SK-N-SH (cell line): ENCODE measurements at regions not wholly inside any gene's neighbourhood (a gene's known extent, or its start where the extent isn't known, plus 50 kb on each side); places are given as distances from the start of the nearest gene placed in this dataset.

Source experiments
- CTCF ChIA-PET: fragments of 300-600, 350-600 bp; formaldehyde crosslinking; extraction: SDS; loops from one replicate; lab custom pipeline; 2021; lab: Yijun Ruan, JAX
- POLR2A ChIA-PET: fragments of 350-600 bp; sonication (Branson Sonifier 250); formaldehyde crosslinking; extraction: SDS; loops from one replicate; lab custom pipeline; 2020; ENCODE audit warnings: antibody characterized with exemption, inconsistent platforms; lab: Yijun Ruan, JAX
- DNase-seq: peaks from one replicate; pipeline ENCODE4 v3.0.0; 2012
- H2AFZ ChIP-seq: fragments of 200-600 bp; sonication (generic); 2 replicates; pipeline ENCODE4 v1.8.1; 2016; ENCODE audit warnings: antibody characterized with exemption, mild to moderate bottlenecking, low read depth
- H3F3A ChIP-seq: fragments of 200-600 bp; sonication (generic); replicated peaks from 2 replicates; pipeline ENCODE3; 2016; ENCODE audit warnings: antibody characterized with exemption, mild to moderate bottlenecking; ENCODE audit not compliant: insufficient read depth
- H3K27ac ChIP-seq, 2 experiments: fragments of 200-500 bp in 1 of 2; fragments of 200-600 bp in 1 of 2; sonication (Bioruptor generic) in 1 of 2; sonication (generic), shearing (Covaris generic) in 1 of 2; 2 replicates each; pipeline versions ENCODE4 v1.5.1 to v1.6.1; 2014 to 2016; ENCODE audit warnings: low read depth in 2 of 2, inconsistent platforms in 1 of 2, low read length in 1 of 2, mild to moderate bottlenecking in 1 of 2, mixed read lengths in 1 of 2
- H3K27me3 ChIP-seq: fragments of 200-600 bp; sonication (generic), shearing (Covaris generic); 2 replicates; pipeline ENCODE4 v1.6.1; 2016; ENCODE audit warnings: mixed run types; ENCODE audit not compliant: insufficient read depth
- H3K36me3 ChIP-seq, 2 experiments: fragments of 200-500 bp in 1 of 2; fragments of 200-600 bp in 1 of 2; sonication (Bioruptor generic) in 1 of 2; sonication (generic) in 1 of 2; replicated peaks in 1 of 2; 2 replicates each; pipeline versions ENCODE3 to v1.5.1; 2014 to 2016; ENCODE audit warnings: low read length in 1 of 2, mild to moderate bottlenecking in 1 of 2; ENCODE audit not compliant: insufficient read depth in 2 of 2, control insufficient read depth in 1 of 2
- H3K4me1 ChIP-seq, 2 experiments: fragments of 200-500 bp in 1 of 2; fragments of 200-600 bp in 1 of 2; sonication (Bioruptor generic) in 1 of 2; sonication (generic), shearing (Covaris generic) in 1 of 2; 2 replicates each; pipeline versions ENCODE4 v1.5.1 to v1.6.1; 2014 to 2016; ENCODE audit warnings: low read depth in 1 of 2, low read length in 1 of 2, mixed run types in 1 of 2; ENCODE audit not compliant: insufficient read depth in 2 of 2, control insufficient read depth in 1 of 2
- H3K4me2 ChIP-seq: fragments of 200-600 bp; sonication (generic), shearing (Covaris generic); 2 replicates; pipeline ENCODE4 v1.6.1; 2017; ENCODE audit warnings: mixed run types
- H3K4me3 ChIP-seq, 2 experiments: fragments of 200-500 bp in 1 of 2; fragments of 200-600 bp in 1 of 2; sonication (Bioruptor generic) in 1 of 2; sonication (generic), shearing (Covaris generic) in 1 of 2; 2 replicates each; pipeline versions ENCODE4 v1.5.1 to v1.8.1; 2014 to 2016; ENCODE audit warnings: low read depth in 2 of 2, inconsistent platforms in 1 of 2, low read length in 1 of 2, mild to moderate bottlenecking in 1 of 2, mixed read lengths in 1 of 2, moderate library complexity in 1 of 2
- H3K79me2 ChIP-seq: fragments of 200-600 bp; sonication (generic); 2 replicates; pipeline ENCODE4 v1.8.1; 2017; ENCODE audit warnings: mild to moderate bottlenecking; ENCODE audit not compliant: insufficient read depth
- H3K9ac ChIP-seq: fragments of 200-600 bp; sonication (generic); 2 replicates; pipeline ENCODE4 v1.6.1; 2017; ENCODE audit warnings: mixed run types
- H3K9me2 ChIP-seq: fragments of 200-600 bp; sonication (generic); 2 replicates; pipeline ENCODE4 v1.6.1; 2017; ENCODE audit warnings: mixed run types
- H3K9me3 ChIP-seq: fragments of 200-600 bp; sonication (generic); 2 replicates; pipeline ENCODE4 v1.6.1; 2017; ENCODE audit warnings: mixed run types, mild to moderate bottlenecking, moderate library complexity
- H4K20me1 ChIP-seq: fragments of 200-600 bp; sonication (generic); 2 replicates; pipeline ENCODE4 v1.6.1; 2017; ENCODE audit warnings: mild to moderate bottlenecking, mixed run types; ENCODE audit not compliant: insufficient read depth
- CHD2 ChIP-seq: fragments of 150-350 bp; IDR thresholded peaks from 2 replicates; pipeline ENCODE4 v1.6.1; 2018; ENCODE audit warnings: low read length; ENCODE audit not compliant: partially characterized antibody
- ELF1 ChIP-seq: IDR thresholded peaks from 2 replicates; pipeline ENCODE4 v1.4.0; 2012
- NFIC ChIP-seq: IDR thresholded peaks from 2 replicates; pipeline ENCODE4 v1.4.0; 2012; ENCODE audit warnings: borderline replicate concordance
- POLR2AphosphoS5 ChIP-seq: IDR thresholded peaks from 2 replicates; pipeline ENCODE4 v1.6.1; 2012; ENCODE audit warnings: low read depth, low read length
- RAD21 ChIP-seq: IDR thresholded peaks from 2 replicates; pipeline ENCODE4 v1.6.1; 2012; ENCODE audit warnings: mild to moderate bottlenecking, low read length
- RFX5 ChIP-seq: IDR thresholded peaks from 2 replicates; pipeline ENCODE4 v1.6.1; 2012; ENCODE audit warnings: mild to moderate bottlenecking, improper control_type of control experiment, low read length
- RXRA ChIP-seq: IDR thresholded peaks from 2 replicates; pipeline ENCODE4 v1.4.0; 2012; ENCODE audit warnings: low read depth, mild to moderate bottlenecking, borderline replicate concordance
- WGBS: methylation state at CpG from one replicate; pipeline ENCODE4 v1.1.6; 2017; ENCODE audit warnings: low lambda C conversion rate; 5-methylcytosine and 5-hydroxymethylcytosine counted together
- TF ChIP-seq, protein P1 (sequence below): IDR thresholded peaks from 2 replicates; pipeline ENCODE4 v1.4.0; 2012; ENCODE audit warnings: low read depth, borderline replicate concordance
- TF ChIP-seq, protein P2 (sequence below): IDR thresholded peaks from 2 replicates; pipeline ENCODE4; 2012
- TF ChIP-seq, protein P3 (sequence below): IDR thresholded peaks from 2 replicates; pipeline ENCODE4 v1.6.1; 2012; ENCODE audit warnings: mild to moderate bottlenecking, low read depth, low read length, moderate library complexity

DNA sequence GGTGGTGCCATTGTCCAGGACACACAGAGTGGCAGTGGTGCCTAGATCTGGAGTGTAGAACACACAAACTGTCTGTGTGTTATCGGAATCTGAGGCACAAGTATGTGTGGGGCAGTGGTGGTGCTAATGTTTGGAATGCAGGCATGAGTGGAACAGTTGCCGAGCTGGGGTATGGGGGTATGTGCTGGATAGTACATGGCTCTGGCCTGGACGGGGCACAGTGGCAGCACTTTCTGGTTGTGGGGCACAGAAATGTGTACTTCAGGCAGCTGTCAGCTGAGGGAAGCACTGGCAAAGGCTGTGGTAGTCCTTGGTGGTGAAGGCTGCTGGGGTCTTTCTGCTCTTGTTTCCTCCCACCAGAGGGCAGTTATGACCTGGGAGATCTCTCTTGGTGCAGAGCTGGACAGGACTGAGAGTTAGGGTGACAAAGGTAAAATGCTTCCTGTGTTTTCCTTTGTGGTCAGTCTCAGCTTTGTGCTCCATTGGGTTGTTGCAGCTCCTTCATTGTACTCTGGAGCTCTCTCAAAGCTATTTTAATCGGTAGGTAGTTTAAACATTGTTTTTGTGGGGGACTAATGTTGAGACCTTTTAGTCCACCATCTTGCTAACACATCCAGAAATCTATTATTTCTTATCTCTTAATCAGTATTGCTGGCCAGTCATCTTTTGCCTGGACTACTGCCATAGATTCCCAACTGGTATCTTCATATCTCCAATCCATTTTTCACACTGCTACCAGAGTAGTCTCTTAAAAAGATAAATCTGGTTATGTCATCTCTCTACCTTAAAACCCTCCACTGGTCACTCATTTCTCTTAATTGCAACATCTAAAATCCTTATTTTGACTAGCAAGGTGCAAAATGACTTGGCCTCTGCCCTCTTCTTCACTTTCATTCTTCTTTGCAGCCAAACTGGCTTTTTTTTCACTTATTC is 83.9 kb upstream of the NBPF4 start:
- Histone ChIP-seq H3F3A (no peaks in the 10 kb centered on the region), H2AFZ (no peak overlapping the region), H3K9ac (no peak overlapping the region), H4K20me1 (no peaks in the 10 kb centered on the region), H3K27ac (no peak overlapping the region), H3K9me3 (no peaks in the 10 kb centered on the region), H3K4me2 (no peak overlapping the region), H3K79me2 (no peaks in the 10 kb centered on the region), H3K4me1 (no peaks in the 10 kb centered on the region), H3K27me3 (no peaks in the 10 kb centered on the region), H3K4me3 (no peak overlapping the region), H3K9me2 (no peaks in the 10 kb centered on the region), H3K36me3 (no peaks in the 10 kb centered on the region)
- CTCF ChIA-PET: interaction anchor here (0.9 to 1.9 kb wide), 2 partner anchors 10 to 11 kb away, joined by 4 to 6 read pairs; no protein-coding TSS in a partner anchor
- POLR2A ChIA-PET: no interaction called here
- DNase-seq: no peak
- no peak for TF ChIP-seq NFIC
- TF ChIP-seq RAD21: no peak
- TF ChIP-seq RXRA: no peak
- TF ChIP-seq, protein P1, sequence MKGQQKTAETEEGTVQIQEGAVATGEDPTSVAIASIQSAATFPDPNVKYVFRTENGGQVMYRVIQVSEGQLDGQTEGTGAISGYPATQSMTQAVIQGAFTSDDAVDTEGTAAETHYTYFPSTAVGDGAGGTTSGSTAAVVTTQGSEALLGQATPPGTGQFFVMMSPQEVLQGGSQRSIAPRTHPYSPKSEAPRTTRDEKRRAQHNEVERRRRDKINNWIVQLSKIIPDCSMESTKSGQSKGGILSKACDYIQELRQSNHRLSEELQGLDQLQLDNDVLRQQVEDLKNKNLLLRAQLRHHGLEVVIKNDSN: no peak
- no peak for TF ChIP-seq CHD2
- no peak for TF ChIP-seq RFX5
- WGBS: 32% methylated on average over 4 of the region's 4 CpGs

DNA sequence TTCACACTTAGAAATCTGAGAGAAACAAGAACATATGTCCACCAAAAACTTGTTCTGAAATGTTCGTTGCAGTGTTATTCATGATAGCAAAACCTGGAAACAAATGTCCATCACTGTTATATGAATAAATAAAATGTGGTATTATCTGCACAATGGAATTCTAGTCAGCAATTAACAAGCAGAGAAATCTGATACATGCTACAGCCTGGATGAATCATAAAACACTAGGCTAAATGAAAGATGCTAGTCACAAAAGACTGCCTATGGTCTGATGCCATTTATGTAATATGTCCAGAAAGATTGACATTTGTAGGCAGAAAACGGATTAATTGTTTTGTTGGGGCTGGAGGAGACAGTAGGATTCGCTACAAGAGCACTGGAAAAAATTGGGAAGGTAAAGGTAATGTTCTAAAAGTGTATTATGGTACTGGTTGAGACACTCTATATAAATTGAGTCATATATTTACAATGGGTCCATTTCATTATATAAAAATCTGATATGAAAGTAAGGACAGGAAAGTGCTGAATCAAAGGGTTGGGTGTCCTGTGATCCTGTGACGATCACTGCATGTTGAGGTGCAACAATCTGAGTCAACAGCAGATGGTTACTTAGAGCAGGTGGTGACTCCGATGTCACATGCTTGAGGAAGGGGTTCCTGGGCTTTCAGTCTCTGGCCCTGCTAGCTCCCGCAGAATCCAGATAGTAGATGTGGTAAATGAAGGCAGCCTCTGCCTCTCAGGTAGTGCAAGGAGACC is 102.1 kb upstream of the NBPF4 start:
- Histone ChIP-seq H3K27me3 (no peaks in the 10 kb centered on the region), H2AFZ (no peak overlapping the region), H3K4me1 (no peaks in the 10 kb centered on the region), H3K4me2 (no peak overlapping the region), H3K79me2 (no peaks in the 10 kb centered on the region), H3K4me3 (no peak overlapping the region), H3K9me3 (no peaks in the 10 kb centered on the region)
- DNase-seq: no peak
- CTCF ChIA-PET: no interaction called here
- whole genome bisulfite sequencing: 13% methylated on average over 6 of the region's 6 CpGs
- TF ChIP-seq ELF1: no peak
- TF ChIP-seq, protein P2, sequence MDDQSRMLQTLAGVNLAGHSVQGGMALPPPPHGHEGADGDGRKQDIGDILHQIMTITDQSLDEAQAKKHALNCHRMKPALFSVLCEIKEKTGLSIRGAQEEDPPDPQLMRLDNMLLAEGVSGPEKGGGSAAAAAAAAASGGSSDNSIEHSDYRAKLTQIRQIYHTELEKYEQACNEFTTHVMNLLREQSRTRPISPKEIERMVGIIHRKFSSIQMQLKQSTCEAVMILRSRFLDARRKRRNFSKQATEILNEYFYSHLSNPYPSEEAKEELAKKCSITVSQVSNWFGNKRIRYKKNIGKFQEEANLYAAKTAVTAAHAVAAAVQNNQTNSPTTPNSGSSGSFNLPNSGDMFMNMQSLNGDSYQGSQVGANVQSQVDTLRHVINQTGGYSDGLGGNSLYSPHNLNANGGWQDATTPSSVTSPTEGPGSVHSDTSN: no peak
- TF ChIP-seq, protein P3, sequence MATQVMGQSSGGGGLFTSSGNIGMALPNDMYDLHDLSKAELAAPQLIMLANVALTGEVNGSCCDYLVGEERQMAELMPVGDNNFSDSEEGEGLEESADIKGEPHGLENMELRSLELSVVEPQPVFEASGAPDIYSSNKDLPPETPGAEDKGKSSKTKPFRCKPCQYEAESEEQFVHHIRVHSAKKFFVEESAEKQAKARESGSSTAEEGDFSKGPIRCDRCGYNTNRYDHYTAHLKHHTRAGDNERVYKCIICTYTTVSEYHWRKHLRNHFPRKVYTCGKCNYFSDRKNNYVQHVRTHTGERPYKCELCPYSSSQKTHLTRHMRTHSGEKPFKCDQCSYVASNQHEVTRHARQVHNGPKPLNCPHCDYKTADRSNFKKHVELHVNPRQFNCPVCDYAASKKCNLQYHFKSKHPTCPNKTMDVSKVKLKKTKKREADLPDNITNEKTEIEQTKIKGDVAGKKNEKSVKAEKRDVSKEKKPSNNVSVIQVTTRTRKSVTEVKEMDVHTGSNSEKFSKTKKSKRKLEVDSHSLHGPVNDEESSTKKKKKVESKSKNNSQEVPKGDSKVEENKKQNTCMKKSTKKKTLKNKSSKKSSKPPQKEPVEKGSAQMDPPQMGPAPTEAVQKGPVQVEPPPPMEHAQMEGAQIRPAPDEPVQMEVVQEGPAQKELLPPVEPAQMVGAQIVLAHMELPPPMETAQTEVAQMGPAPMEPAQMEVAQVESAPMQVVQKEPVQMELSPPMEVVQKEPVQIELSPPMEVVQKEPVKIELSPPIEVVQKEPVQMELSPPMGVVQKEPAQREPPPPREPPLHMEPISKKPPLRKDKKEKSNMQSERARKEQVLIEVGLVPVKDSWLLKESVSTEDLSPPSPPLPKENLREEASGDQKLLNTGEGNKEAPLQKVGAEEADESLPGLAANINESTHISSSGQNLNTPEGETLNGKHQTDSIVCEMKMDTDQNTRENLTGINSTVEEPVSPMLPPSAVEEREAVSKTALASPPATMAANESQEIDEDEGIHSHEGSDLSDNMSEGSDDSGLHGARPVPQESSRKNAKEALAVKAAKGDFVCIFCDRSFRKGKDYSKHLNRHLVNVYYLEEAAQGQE: no peak
- no peak for TF ChIP-seq POLR2AphosphoS5
- TF ChIP-seq, all 33 proteins: peak for 0
- Histone ChIP-seq H3K36me3 (no peaks in the 10 kb centered on the region), H3K9me2 (no peaks in the 10 kb centered on the region), H3K27ac (no peak overlapping the region), H4K20me1 (no peaks in the 10 kb centered on the region), H3F3A (no peaks in the 10 kb centered on the region), H3K9ac (no peak overlapping the region)
- POLR2A ChIA-PET: no interaction called here
